ENCODE measurements at regions not wholly inside any gene's neighbourhood (a gene's known extent, or its start where the extent isn't known, plus 50 kb on each side); places are given as distances from the start of the nearest gene placed in this dataset.

DNA sequence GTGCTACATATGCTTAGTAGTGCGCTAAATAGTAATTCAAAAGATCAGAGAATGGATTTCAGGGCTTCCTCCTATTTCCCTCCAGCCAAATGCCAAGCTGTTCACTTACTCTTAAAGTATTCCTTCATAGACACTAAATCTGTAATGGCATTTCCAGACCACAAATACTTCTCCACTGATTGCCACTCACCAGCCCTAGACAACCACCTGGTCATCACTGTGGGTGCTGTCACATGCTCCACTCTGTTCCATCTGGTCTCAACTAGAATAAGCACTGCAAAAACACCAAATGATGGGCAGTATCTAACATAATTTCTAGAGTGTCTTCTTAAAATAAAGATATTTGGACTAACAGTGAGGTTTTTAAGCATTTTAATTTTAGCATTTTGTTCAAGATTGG, 341.3 kb downstream of the AASDHPPT start:
- TF ChIP-seq, protein P1, sequence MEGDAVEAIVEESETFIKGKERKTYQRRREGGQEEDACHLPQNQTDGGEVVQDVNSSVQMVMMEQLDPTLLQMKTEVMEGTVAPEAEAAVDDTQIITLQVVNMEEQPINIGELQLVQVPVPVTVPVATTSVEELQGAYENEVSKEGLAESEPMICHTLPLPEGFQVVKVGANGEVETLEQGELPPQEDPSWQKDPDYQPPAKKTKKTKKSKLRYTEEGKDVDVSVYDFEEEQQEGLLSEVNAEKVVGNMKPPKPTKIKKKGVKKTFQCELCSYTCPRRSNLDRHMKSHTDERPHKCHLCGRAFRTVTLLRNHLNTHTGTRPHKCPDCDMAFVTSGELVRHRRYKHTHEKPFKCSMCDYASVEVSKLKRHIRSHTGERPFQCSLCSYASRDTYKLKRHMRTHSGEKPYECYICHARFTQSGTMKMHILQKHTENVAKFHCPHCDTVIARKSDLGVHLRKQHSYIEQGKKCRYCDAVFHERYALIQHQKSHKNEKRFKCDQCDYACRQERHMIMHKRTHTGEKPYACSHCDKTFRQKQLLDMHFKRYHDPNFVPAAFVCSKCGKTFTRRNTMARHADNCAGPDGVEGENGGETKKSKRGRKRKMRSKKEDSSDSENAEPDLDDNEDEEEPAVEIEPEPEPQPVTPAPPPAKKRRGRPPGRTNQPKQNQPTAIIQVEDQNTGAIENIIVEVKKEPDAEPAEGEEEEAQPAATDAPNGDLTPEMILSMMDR (conservative IDR thresholded peaks at IDR 0.05): no peak
- no peak for TF ChIP-seq ZFX (IDR thresholded peaks at IDR 0.05)
